Type B pancreatic cell (in vitro differentiated cells): ENCODE measurements at regions not wholly inside any gene's neighbourhood (a gene's known extent, or its start where the extent isn't known, plus 50 kb on each side); places are given as distances from the start of the nearest gene placed in this dataset.

Experiments
- DNase-seq: peaks from one replicate; pipeline ENCODE4 v3.0.0; 2021; ENCODE audit warnings: mixed read lengths; ENCODE audit not compliant: unreplicated experiment; ENCODE audit errors: extremely low spot score
- H3K27ac Mint-ChIP-seq: 2 replicates; pipeline ENCODE4 v1.8.0; 2021; ENCODE audit warnings: mild to moderate bottlenecking, mixed read lengths
- H3K27me3 Mint-ChIP-seq: 2 replicates; pipeline ENCODE4 v1.8.0; 2021; ENCODE audit warnings: mixed read lengths
- H3K36me3 Mint-ChIP-seq: 2 replicates; pipeline ENCODE4 v1.8.0; 2021; ENCODE audit warnings: mixed read lengths
- H3K4me1 Mint-ChIP-seq: one replicate; pipeline ENCODE4 v1.8.0; 2021; ENCODE audit warnings: mixed read lengths; ENCODE audit not compliant: unreplicated experiment
- H3K4me3 Mint-ChIP-seq: 2 replicates; pipeline ENCODE4 v1.8.0; 2021; ENCODE audit warnings: mild to moderate bottlenecking, mixed read lengths
- H3K9me3 Mint-ChIP-seq: 2 replicates; pipeline ENCODE4 v1.8.0; 2021; ENCODE audit warnings: mixed read lengths
- CTCF ChIP-seq: fragments of 200-600 bp; sonication (generic); conservative IDR thresholded peaks from 2 replicates; pipeline ENCODE4 v1.5.0; 2021; ENCODE audit warnings: antibody characterized with exemption, mild to moderate bottlenecking

GRCh38 chr4:140281828-140282552, 91.5 kb upstream of the SCOC start:
- DNase-seq: no peak
- Mint-ChIP-seq H3K27ac (no peak overlapping the region), H3K36me3 (no peaks in the 10 kb centered on the region), H3K27me3 (peaks cover 5% of the 10 kb centered on the region), H3K4me3 (no peak overlapping the region), H3K9me3 (peaks cover 5% of the 10 kb centered on the region), H3K4me1 (no peaks in the 10 kb centered on the region)
- TF ChIP-seq CTCF: no peak

- Mint-ChIP-seq H3K4me3 (no peak overlapping the region), H3K27ac (no peak overlapping the region), H3K9me3 (peaks cover 5% of the 10 kb centered on the region), H3K4me1 (no peaks in the 10 kb centered on the region), H3K36me3 (no peaks in the 10 kb centered on the region), H3K27me3 (no peaks in the 10 kb centered on the region)
- no peak for DNase-seq
- TF ChIP-seq CTCF: no peak
Observed at GRCh38 chr4:140277576-140277975, 95.9 kb upstream of the SCOC start.

DNA sequence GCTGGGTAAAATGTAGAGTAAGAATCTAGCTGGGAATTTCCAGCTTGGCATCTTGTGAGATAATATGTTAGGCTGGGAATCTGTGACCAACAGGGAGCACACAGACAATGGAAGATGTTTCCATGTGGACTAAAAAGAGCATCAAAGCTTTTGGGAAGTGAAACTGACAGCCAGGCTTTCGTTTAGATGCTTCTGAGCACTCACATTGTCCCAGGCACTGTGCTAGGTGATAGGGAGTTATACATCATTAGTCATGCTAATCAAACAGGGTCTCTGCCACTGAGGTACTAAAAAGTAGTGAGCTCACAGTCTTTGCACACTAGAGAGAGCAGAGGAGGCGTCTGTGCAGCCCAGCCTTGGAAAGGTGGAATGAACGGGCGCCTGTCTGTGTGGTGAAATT, 101.9 kb upstream of the SCOC start:
- no peak for DNase-seq
- H3K27me3 Mint-ChIP-seq: no peaks in the 10 kb centered on the region

DNA sequence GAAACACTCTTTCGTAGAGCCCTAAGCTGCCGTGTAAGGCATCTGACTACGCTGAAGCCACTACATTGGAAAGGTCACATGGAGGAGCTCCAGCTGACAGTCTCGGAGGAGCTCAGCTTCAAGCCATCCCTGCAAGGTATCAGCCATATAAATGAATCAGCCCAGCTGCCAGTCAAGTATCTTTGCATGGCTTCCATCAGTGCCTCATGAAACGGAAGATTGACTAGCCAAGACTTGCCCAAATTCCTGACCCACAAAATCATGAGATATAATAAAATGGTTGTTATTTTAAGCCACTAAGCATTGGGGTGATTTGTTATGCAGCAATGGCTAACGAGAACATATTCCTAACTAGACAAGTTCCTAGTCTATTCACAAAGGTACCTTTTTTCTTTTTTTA, 104.1 kb upstream of the SCOC start:
- Mint-ChIP-seq H3K27ac (no peak overlapping the region), H3K4me1 (peaks cover 18% of the 10 kb centered on the region), H3K4me3 (no peak overlapping the region), H3K9me3 (no peaks in the 10 kb centered on the region), H3K36me3 (no peaks in the 10 kb centered on the region), H3K27me3 (no peaks in the 10 kb centered on the region)
- DNase-seq: no peak
- TF ChIP-seq CTCF: no peak

More for the DNA sequence above, 101.9 kb upstream of the SCOC start:
- no peak overlapping the region for H3K4me3 Mint-ChIP-seq
- TF ChIP-seq CTCF: no peak
- peaks cover 18% of the 10 kb centered on the region for H3K4me1 Mint-ChIP-seq
- H3K36me3 Mint-ChIP-seq: no peaks in the 10 kb centered on the region
- H3K27ac Mint-ChIP-seq: no peak overlapping the region
- no peaks in the 10 kb centered on the region for H3K9me3 Mint-ChIP-seq

DNA sequence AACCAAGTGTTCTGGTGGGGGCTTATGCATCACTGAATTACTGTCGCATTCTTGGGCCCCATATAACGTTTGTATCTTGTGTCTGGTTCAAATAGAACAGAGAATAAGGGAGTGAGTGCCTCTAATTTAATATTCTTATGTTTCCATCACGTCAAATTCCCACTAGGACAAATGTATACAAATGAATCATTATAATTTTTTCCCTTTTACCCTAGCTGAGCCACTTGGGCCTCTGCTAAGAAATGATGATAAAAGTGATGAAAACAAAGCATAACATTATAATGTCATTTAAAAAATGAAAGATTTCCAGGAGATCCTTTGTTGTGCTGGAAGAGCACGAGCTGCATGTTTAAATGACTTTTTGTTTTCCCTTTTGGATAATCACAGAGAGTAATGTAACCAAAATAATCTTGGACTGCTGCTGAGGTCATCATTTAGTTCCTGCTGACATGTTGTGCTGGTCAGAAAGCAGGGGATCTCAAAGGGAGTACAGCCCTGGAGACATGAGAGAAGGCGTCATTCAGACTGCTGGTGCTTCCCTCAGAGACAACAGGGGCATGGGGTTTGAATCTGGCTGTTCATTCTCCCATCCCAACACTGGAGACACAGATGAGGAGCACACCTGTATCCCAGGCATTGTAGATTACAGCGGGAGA, 105.1 kb upstream of the SCOC start:
- H3K27me3 Mint-ChIP-seq: no peaks in the 10 kb centered on the region
- peaks cover 18% of the 10 kb centered on the region for H3K4me1 Mint-ChIP-seq
- TF ChIP-seq CTCF: no peak
- H3K27ac Mint-ChIP-seq: no peak overlapping the region
- DNase-seq: no peak
- no peaks in the 10 kb centered on the region for H3K36me3 Mint-ChIP-seq
- H3K4me3 Mint-ChIP-seq: no peak overlapping the region
- H3K9me3 Mint-ChIP-seq: no peaks in the 10 kb centered on the region
